ENCODE measurements at regions not wholly inside any gene's neighbourhood (a gene's known extent, or its start where the extent isn't known, plus 50 kb on each side); places are given as distances from the start of the nearest gene placed in this dataset.

DNA sequence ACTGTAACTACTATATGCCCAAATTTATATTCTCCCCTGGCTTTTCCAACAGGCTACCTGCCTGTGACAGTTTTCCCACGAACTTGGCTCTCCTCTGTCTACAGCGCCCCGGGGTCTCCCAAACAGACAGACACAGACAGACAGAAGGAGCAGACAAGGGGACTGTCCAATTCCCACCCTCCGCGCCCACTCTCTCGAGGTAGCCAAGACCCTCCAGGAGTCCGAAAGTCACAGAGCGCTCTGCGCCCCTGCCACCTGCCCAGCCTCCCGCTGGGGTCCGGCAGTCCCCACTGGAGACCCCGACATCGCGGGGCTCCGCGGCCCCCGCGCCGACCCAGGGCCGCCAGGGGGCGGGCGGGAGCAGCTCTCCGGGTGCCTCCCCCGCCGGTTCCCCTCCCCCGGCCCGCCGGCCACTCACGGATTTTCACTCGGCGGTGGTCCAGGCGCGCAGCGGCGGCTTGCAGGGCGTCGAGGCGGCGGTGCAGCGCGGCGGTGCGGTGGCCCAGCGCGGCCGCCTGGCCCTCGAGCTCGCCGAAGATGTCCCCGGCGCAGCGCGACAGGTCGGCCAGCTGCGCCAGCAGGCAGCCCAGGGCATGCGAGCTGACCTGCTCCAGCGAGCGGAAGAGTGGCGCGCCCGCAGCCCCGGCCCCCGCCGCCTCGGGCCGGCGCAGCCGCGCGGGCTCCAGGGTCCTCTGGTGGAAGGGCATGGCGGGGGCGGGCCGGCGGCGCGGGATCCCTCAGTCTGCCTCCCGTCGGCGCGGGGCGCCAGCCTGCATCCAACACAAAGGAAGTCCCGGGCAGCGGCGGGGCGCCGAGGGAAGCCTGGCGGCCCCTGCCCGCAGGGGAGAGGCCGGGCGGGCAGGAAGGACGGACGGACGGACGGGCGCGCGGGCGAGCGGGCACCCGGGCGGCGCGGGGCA is 81.3 kb upstream of the CCDC28A start:
- peak; percentile 75 to 78 for DNase-seq

DNA sequence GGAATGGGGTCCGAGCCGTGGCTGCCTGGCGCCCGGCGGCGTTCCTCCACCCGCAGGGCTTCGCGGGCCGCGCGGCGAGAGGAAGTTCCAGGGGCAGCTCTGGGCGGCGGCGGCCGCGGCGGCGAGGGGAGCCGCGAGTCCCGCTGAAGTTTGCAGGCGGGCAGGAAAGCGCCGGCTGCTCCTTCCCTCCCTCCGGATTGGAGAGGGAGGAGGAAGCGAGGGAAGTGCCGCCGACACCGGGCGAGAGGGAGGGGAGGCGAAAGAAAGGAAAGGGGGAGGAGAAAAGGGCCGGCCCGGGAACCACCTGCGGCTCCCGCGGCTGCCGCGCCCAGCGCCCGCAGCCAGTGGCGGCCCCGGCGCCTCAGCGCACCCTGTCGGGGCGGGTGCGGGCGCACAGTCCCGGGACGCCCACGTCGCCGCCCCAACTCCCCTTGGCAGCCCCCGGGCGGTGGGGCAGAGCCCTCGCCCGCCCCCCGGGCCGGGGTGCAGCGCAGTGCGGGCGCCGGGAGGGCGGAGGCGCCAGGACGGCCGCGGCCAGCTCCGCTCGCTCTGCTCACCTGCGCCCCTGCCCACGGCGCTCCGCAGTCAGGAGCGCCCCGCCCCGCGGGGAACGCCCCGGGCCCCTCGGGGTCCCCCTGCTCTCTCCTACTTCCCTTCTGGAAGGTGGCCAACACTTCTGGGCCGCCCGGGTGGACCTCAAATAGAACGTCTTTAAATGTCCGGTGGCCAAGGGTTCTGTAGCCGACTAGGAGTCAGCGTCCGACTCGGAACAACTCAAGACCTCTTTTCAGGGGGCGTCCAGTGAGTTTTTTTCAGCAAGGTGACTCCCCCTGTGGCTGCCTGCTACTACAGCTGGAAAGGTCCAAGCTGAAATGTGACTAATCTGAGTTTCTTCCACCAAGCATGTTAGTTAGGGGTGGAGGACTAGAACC is 80.3 kb upstream of the CCDC28A start:
- peak; percentile 59 to 67 for DNase-seq

DNA sequence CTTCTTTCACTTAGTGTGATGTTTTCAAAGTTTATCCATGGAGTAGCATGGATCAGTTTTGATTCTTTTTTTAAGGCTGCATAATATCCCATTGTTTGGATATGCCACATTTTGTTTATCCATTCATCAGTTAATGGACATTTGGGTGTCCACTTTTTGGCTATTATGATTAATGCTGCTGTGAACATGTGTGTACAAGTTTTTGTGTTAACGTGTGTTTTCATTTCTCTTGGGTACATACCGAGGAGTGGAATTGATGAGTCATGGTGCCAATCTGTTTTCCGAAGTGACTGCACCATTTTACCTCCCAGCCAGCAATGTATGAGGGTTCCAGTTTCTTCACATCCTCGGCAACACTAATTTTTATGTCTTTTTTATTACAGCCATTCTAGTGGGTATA is 78.4 kb upstream of the CCDC28A start:
- no peak for DNase-seq

DNA sequence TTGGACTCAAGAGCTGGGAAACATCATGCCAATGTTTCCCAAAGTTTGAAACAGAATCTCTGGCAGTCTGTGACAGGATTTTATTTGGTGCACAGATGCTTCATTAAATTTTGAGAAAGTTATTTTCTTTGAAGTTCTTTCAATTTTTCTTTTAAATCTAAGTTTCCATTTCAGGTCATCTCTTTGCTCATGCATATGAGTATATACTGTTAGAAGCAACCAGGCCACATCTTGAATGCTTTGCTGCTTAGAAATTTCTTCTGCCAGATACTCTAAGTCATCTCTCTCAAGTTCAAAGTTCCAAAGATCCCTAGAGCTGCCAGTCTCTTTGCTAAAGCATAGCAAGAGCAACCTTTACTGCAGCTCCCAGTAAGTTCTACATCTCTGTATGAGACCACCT is 59.1 kb upstream of the CCDC28A start:
- no peak for DNase-seq

DNA sequence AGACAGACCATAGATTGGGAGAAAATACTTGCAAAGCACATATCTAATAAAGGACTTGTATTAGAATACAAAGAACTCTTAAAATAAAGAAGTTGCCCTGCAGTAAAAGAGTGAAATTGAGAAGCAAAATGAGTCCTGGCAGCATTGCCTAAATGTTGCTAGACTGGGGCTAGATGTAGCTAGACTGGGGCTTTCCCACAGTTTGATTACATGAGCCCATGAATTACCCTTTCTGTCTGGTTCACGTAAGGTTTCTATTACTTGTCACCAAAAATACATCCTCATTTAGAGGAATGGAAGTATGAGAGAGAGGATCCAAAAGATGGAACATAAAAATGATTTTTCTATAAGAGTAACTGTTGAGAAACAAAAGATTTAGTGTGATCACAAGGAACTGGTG is 57.6 kb upstream of the CCDC28A start:
- no peak for DNase-seq

DNA sequence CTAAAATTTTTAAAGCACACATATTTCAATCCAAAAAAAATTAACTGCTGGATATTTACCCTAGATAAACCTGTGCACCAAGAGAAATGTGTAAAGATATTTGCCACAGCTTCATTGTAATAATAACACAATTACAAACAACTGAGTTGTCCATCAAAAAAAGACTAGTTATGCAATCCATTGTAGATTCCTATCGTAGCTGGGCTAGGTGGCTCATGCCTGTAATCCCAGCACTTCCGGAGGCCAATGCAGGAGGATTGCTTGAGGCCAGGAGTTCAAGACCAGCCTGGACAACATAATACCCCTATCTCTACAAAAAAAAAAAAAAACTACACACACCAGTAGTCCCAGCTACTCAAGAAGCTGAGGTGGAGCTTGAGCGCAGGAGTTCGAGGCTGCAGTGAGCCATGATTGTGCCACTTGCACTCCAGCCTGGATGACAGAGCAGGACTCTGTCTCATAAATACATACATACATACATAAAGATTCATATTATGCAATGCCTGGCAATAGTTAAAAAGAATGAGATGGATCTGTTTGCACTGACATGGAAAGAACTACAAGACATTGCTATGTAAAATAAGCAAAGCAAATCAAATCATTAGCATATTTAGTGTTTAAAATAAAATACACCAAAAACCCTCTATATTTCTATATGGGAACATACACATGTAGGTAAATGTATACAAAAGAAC is 56.5 kb upstream of the CCDC28A start:
- DNase-seq: no peak

DNA sequence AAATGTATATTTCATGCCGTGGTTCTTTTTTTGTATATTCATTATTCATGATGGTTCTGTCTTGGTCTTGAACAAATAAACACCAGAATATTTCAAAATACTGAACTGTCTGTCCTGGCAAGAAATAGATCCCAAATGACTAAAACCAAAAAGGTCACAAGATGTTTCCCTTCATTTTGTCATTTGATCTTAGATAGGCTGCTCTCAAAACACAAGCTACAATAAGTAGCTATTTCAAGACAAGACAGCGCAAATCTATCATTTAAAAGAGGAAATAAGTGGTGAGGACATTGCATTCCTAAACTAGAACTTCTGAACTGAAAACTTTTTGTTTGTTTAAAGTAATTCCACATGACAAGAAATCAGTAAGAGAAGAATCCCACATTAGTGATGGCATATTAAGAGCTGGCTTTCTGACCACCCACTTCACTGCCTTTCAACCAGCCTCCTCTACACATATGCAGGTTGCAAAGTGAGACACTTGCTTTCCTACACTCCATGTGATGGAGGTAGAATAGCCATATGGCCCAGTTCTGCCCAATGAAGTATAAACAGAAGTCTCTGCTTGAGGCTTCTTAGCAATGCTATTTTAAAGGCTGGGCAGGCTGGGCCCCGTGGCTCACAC is 54.4 kb upstream of the CCDC28A start:
- DNase-seq: no peak

DNA sequence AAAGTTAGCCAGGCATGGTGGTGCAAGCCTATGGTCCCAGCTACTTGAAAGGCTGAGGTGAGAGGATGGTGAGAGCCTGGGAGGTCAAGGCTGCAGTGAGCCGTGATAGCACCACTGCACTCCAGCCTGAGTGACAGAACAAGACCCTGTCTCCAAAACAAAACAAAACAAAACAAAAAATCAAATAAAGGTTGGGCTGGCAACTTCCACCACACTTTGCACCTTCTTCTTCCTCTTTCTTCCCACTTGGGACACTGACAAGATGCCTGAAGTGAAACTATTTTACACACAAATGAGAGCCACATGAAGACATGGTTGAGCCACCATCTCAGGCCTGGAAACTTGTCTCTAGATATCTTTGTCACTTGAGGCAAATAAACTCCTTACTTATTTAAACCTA is 53.8 kb upstream of the CCDC28A start:
- no peak for DNase-seq

DNA sequence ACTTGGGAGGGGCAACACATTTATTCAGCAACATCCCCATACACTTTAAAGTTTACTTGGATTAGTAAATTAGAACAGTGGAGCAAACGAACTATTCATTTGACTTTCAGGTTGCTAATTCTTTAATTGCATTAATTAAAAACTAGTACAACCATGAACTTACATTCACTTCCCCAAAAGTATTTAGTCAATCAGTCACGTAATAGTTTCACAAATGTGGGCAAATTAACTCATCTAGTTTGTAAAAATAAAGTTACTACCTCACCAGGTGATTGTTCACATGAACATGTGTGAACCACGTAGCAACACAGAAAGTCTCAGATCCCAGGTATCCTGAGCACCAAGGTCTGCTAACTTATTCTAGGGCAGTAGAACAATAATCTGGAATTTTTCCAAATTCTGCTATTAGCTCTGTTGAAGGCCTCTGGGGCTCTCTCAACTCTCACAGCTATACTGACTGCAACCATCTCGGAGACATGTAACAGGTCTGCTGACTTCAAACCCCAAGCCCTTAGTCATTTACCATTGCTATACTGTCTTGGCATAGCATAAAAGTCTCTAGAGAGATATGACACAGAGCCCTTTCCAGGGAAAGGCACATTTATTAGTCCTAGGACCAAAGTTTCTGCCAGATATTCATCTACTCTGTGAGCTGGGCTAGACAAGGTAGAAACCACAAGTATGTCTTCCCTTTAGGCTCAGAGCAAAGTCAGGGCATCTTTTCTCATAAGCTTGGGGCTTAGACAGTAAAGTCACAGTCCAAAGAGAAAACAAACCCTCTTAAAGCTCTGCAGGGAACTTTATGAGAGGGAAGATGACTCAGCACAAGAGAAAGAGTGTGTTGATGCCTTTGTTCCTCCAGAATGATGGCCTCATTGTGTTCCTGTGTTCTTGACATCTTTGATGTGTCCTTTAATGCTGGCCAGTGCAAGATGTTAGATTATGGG is 50.9 kb upstream of the CCDC28A start:
- no peak for DNase-seq

All from right lung (tissue), 2 donors.